Activated naive CD8-positive, alpha-beta T cell treated with anti-CD3 and anti-CD28 coated beads, Interleukin-2, amount 50 U/mL, for 24 hours (primary cell): ENCODE measurements at regions not wholly inside any gene's neighbourhood (a gene's known extent, or its start where the extent isn't known, plus 50 kb on each side); places are given as distances from the start of the nearest gene placed in this dataset.

Experiments used
- ATAC-seq: fragments of 150-1000 bp; cut with Tn5 transposase; one replicate; pipeline ENCODE4 v1.10.0; 2021
- DNase-seq: peaks from one replicate; pipeline ENCODE4 v3.0.0; 2021
- H3K27ac Mint-ChIP-seq: one replicate; pipeline ENCODE4 v1.8.0; 2021; ENCODE audit warnings: mild to moderate bottlenecking, mixed read lengths
- H3K27me3 Mint-ChIP-seq: one replicate; pipeline ENCODE4 v1.8.0; 2021; ENCODE audit warnings: mixed read lengths
- H3K36me3 Mint-ChIP-seq: one replicate; pipeline ENCODE4 v1.8.0; 2021; ENCODE audit warnings: low read depth, mixed read lengths
- H3K4me1 Mint-ChIP-seq: one replicate; pipeline ENCODE4 v1.8.0; 2021; ENCODE audit warnings: mixed read lengths
- H3K4me3 Mint-ChIP-seq: one replicate; pipeline ENCODE4 v1.8.0; 2021; ENCODE audit warnings: mild to moderate bottlenecking, moderate library complexity, mixed read lengths
- H3K9me3 Mint-ChIP-seq: one replicate; pipeline ENCODE4 v1.8.0; 2021; ENCODE audit warnings: mixed read lengths

- Mint-ChIP-seq H3K27ac (no peak overlapping the region), H3K27me3 (no peaks in the 10 kb centered on the region)
- no peak for ATAC-seq
Measured at GRCh38 chr18:43735570-43735969, 458.3 kb upstream of the SYT4 start.

GRCh38 chr18:43744960-43745745 is 467.9 kb upstream of the SYT4 start:
- Mint-ChIP-seq H3K9me3 (peaks cover 13% of the 10 kb centered on the region), H3K36me3 (no peaks in the 10 kb centered on the region), H3K27me3 (no peaks in the 10 kb centered on the region), H3K27ac (no peak overlapping the region), H3K4me3 (no peak overlapping the region), H3K4me1 (no peaks in the 10 kb centered on the region)
- DNase-seq, result no peak
- no peak for ATAC-seq

More at GRCh38 chr18:43735570-43735969, 458.3 kb upstream of the SYT4 start:
- Mint-ChIP-seq H3K9me3 (peaks cover 8% of the 10 kb centered on the region), H3K4me1 (no peaks in the 10 kb centered on the region), H3K4me3 (no peak overlapping the region), H3K36me3 (no peaks in the 10 kb centered on the region)
- DNase-seq, result no peak

GRCh38 chr18:43751203-43751602 is 473.9 kb upstream of the SYT4 start:
- Mint-ChIP-seq H3K9me3 (peaks cover 20% of the 10 kb centered on the region), H3K4me1 (no peaks in the 10 kb centered on the region), H3K27me3 (no peaks in the 10 kb centered on the region), H3K27ac (no peak overlapping the region), H3K4me3 (no peak overlapping the region), H3K36me3 (no peaks in the 10 kb centered on the region)
- DNase-seq (no peak), ATAC-seq (no peak)

- no peaks in the 10 kb centered on the region for H3K36me3 Mint-ChIP-seq
- H3K27ac Mint-ChIP-seq, result no peak overlapping the region
- peaks cover 17% of the 10 kb centered on the region for H3K9me3 Mint-ChIP-seq
- ATAC-seq, result no peak
- no peaks in the 10 kb centered on the region for H3K4me1 Mint-ChIP-seq
- no peak for DNase-seq
- H3K27me3 Mint-ChIP-seq, result no peaks in the 10 kb centered on the region
- H3K4me3 Mint-ChIP-seq, result no peak overlapping the region
Measured at GRCh38 chr18:43751835-43752234, 474.5 kb upstream of the SYT4 start.

GRCh38 chr18:43757273-43757672 is 480.0 kb upstream of the SYT4 start:
- Mint-ChIP-seq H3K9me3 (peaks cover 5% of the 10 kb centered on the region), H3K4me3 (no peak overlapping the region), H3K27me3 (no peaks in the 10 kb centered on the region), H3K36me3 (no peaks in the 10 kb centered on the region), H3K4me1 (no peaks in the 10 kb centered on the region), H3K27ac (no peak overlapping the region)
- no peak for DNase-seq
- ATAC-seq, result no peak

GRCh38 chr18:43758734-43759133 is 481.4 kb upstream of the SYT4 start:
- H3K27ac Mint-ChIP-seq, result no peak overlapping the region
- DNase-seq, result no peak
- H3K4me3 Mint-ChIP-seq, result no peak overlapping the region
- H3K27me3 Mint-ChIP-seq, result no peaks in the 10 kb centered on the region
- H3K9me3 Mint-ChIP-seq, result peaks cover 4% of the 10 kb centered on the region
- no peaks in the 10 kb centered on the region for H3K4me1 Mint-ChIP-seq
- no peak for ATAC-seq
- no peaks in the 10 kb centered on the region for H3K36me3 Mint-ChIP-seq

- no peak overlapping the region for H3K27ac Mint-ChIP-seq
- H3K4me3 Mint-ChIP-seq, result no peak overlapping the region
- H3K27me3 Mint-ChIP-seq, result no peaks in the 10 kb centered on the region
- no peak for DNase-seq
- H3K9me3 Mint-ChIP-seq, result peaks cover 4% of the 10 kb centered on the region
- no peaks in the 10 kb centered on the region for H3K36me3 Mint-ChIP-seq
- H3K4me1 Mint-ChIP-seq, result no peaks in the 10 kb centered on the region
- ATAC-seq, result no peak
Measured at GRCh38 chr18:43760010-43760409, 482.7 kb upstream of the SYT4 start.

GRCh38 chr18:43772907-43773306 is 495.6 kb upstream of the SYT4 start:
- DNase-seq (no peak), ATAC-seq (no peak)
- H3K4me1 Mint-ChIP-seq, result no peaks in the 10 kb centered on the region
- H3K4me3 Mint-ChIP-seq, result no peak overlapping the region
- H3K27me3 Mint-ChIP-seq, result no peaks in the 10 kb centered on the region
- H3K9me3 Mint-ChIP-seq, result peaks cover 12% of the 10 kb centered on the region
- no peaks in the 10 kb centered on the region for H3K36me3 Mint-ChIP-seq
- no peak overlapping the region for H3K27ac Mint-ChIP-seq

- no peak for DNase-seq
- H3K27me3 Mint-ChIP-seq, result no peaks in the 10 kb centered on the region
- no peaks in the 10 kb centered on the region for H3K4me1 Mint-ChIP-seq
- no peaks in the 10 kb centered on the region for H3K36me3 Mint-ChIP-seq
- ATAC-seq, result no peak
- H3K9me3 Mint-ChIP-seq, result peaks cover 4% of the 10 kb centered on the region
- no peak overlapping the region for H3K27ac Mint-ChIP-seq
- no peak overlapping the region for H3K4me3 Mint-ChIP-seq
Measured at GRCh38 chr18:43774497-43774896, 497.2 kb upstream of the SYT4 start.

- H3K4me1 Mint-ChIP-seq, result no peaks in the 10 kb centered on the region
- DNase-seq, result no peak
- H3K36me3 Mint-ChIP-seq, result no peaks in the 10 kb centered on the region
- H3K27ac Mint-ChIP-seq, result no peak overlapping the region
- no peak overlapping the region for H3K4me3 Mint-ChIP-seq
- H3K9me3 Mint-ChIP-seq, result peaks cover 4% of the 10 kb centered on the region
- no peaks in the 10 kb centered on the region for H3K27me3 Mint-ChIP-seq
- no peak for ATAC-seq
Measured at GRCh38 chr18:43775591-43775990, 498.3 kb upstream of the SYT4 start.

- Mint-ChIP-seq H3K4me3 (no peak overlapping the region), H3K4me1 (no peaks in the 10 kb centered on the region), H3K9me3 (peaks cover 4% of the 10 kb centered on the region), H3K27me3 (no peaks in the 10 kb centered on the region), H3K27ac (no peak overlapping the region), H3K36me3 (no peaks in the 10 kb centered on the region)
- no peak for ATAC-seq
- no peak for DNase-seq
Measured at GRCh38 chr18:43776997-43777396, 499.7 kb upstream of the SYT4 start.

- Mint-ChIP-seq H3K9me3 (peaks cover 4% of the 10 kb centered on the region), H3K36me3 (no peaks in the 10 kb centered on the region), H3K4me1 (no peaks in the 10 kb centered on the region), H3K4me3 (no peak overlapping the region), H3K27me3 (no peaks in the 10 kb centered on the region), H3K27ac (no peak overlapping the region)
- DNase-seq (no peak), ATAC-seq (no peak)
Measured at GRCh38 chr18:43777636-43778304, 500.5 kb upstream of the SYT4 start.

GRCh38 chr18:43780782-43781340 is 503.6 kb upstream of the SYT4 start:
- H3K4me3 Mint-ChIP-seq, result no peak overlapping the region
- no peaks in the 10 kb centered on the region for H3K4me1 Mint-ChIP-seq
- H3K27me3 Mint-ChIP-seq, result no peaks in the 10 kb centered on the region
- no peak overlapping the region for H3K27ac Mint-ChIP-seq
- ATAC-seq (no peak), DNase-seq (no peak)
- H3K9me3 Mint-ChIP-seq, result no peaks in the 10 kb centered on the region
- no peaks in the 10 kb centered on the region for H3K36me3 Mint-ChIP-seq

GRCh38 chr18:43785158-43785557 is 507.9 kb upstream of the SYT4 start:
- no peaks in the 10 kb centered on the region for H3K27me3 Mint-ChIP-seq
- no peaks in the 10 kb centered on the region for H3K36me3 Mint-ChIP-seq
- no peak overlapping the region for H3K4me3 Mint-ChIP-seq
- ATAC-seq (no peak), DNase-seq (no peak)
- H3K4me1 Mint-ChIP-seq, result no peaks in the 10 kb centered on the region
- H3K27ac Mint-ChIP-seq, result no peak overlapping the region
- H3K9me3 Mint-ChIP-seq, result no peaks in the 10 kb centered on the region

- H3K27ac Mint-ChIP-seq, result no peak overlapping the region
- no peaks in the 10 kb centered on the region for H3K36me3 Mint-ChIP-seq
- no peaks in the 10 kb centered on the region for H3K27me3 Mint-ChIP-seq
- DNase-seq (no peak), ATAC-seq (no peak)
- H3K4me1 Mint-ChIP-seq, result no peaks in the 10 kb centered on the region
- H3K9me3 Mint-ChIP-seq, result no peaks in the 10 kb centered on the region
- H3K4me3 Mint-ChIP-seq, result no peak overlapping the region
Measured at GRCh38 chr18:43786893-43787292, 509.6 kb upstream of the SYT4 start.
